HG02588 (cell line): ENCODE measurements at regions not wholly inside any gene's neighbourhood (a gene's known extent, or its start where the extent isn't known, plus 50 kb on each side); places are given as distances from the start of the nearest gene placed in this dataset.

Source experiments
- ATAC-seq: cut with Tn5 transposase; IDR thresholded peaks from one replicate; pipeline ENCODE4 v1.9.1; 2021; ENCODE audit warnings: mild to moderate bottlenecking, moderate library complexity; ENCODE audit not compliant: unreplicated experiment

GRCh38 chr6:113425977-113426660 lies 431.0 kb upstream of the MARCKS start:
- ATAC-seq: no peak

- ATAC-seq: no peak
These were observed 429.5 kb upstream of the MARCKS start for GRCh38 chr6:113427617-113428016.

- ATAC-seq: no peak
These were observed 428.4 kb upstream of the MARCKS start for GRCh38 chr6:113428702-113429101.

- no peak for ATAC-seq
These were observed 424.4 kb upstream of the MARCKS start for GRCh38 chr6:113432521-113433334.

- no peak for ATAC-seq
These were observed 423.7 kb upstream of the MARCKS start for GRCh38 chr6:113433335-113433991.

- no peak for ATAC-seq
These were observed 422.5 kb upstream of the MARCKS start for GRCh38 chr6:113434641-113435040.

GRCh38 chr6:113437566-113437965 lies 419.6 kb upstream of the MARCKS start:
- ATAC-seq: no peak

GRCh38 chr6:113439866-113440265 lies 417.3 kb upstream of the MARCKS start:
- no peak for ATAC-seq

GRCh38 chr6:113442040-113442439 lies 415.1 kb upstream of the MARCKS start:
- ATAC-seq: no peak

GRCh38 chr6:113445201-113445600 lies 411.9 kb upstream of the MARCKS start:
- ATAC-seq: no peak

GRCh38 chr6:113447088-113447831 lies 409.9 kb upstream of the MARCKS start:
- ATAC-seq: no peak

- no peak for ATAC-seq
These were observed 408.1 kb upstream of the MARCKS start for GRCh38 chr6:113449051-113449450.

GRCh38 chr6:113450061-113450465 lies 407.1 kb upstream of the MARCKS start:
- no peak for ATAC-seq

- no peak for ATAC-seq
These were observed 406.1 kb upstream of the MARCKS start for GRCh38 chr6:113451049-113451448.

- ATAC-seq: no peak
These were observed 399.9 kb upstream of the MARCKS start for GRCh38 chr6:113457198-113457597.

- no peak for ATAC-seq
These were observed 399.4 kb upstream of the MARCKS start for GRCh38 chr6:113457751-113458150.

- no peak for ATAC-seq
These were observed 398.7 kb upstream of the MARCKS start for GRCh38 chr6:113458368-113459010.

- ATAC-seq: no peak
These were observed 395.8 kb upstream of the MARCKS start for GRCh38 chr6:113461153-113461932.

- ATAC-seq: no peak
These were observed 392.6 kb upstream of the MARCKS start for GRCh38 chr6:113464536-113464935.

- no peak for ATAC-seq
These were observed 392.2 kb upstream of the MARCKS start for GRCh38 chr6:113464960-113465359.
